Muscle layer of colon (tissue), 2 donors: ENCODE measurements at regions not wholly inside any gene's neighbourhood (a gene's known extent, or its start where the extent isn't known, plus 50 kb on each side); places are given as distances from the start of the nearest gene placed in this dataset.

Experiments
- H3K27ac ChIP-seq: one replicate; pipeline ENCODE4 v1.7.0; 2013; ENCODE audit warnings: low read depth, mild to moderate bottlenecking, low read length, moderate library complexity
- H3K27me3 ChIP-seq, 2 donors: one replicate each; pipeline ENCODE4 v1.7.0; 2013; ENCODE audit warnings: low read length in 2 of 2, mild to moderate bottlenecking in 2 of 2; ENCODE audit not compliant: insufficient read depth in 2 of 2, control insufficient read depth in 1 of 2
- H3K36me3 ChIP-seq: one replicate; pipeline ENCODE4 v1.7.0; 2013; ENCODE audit warnings: mild to moderate bottlenecking, low read length; ENCODE audit not compliant: insufficient read depth
- H3K4me1 ChIP-seq: one replicate; pipeline ENCODE4 v1.7.0; 2013; ENCODE audit warnings: mild to moderate bottlenecking, low read length; ENCODE audit not compliant: insufficient read depth
- H3K4me3 ChIP-seq, 2 donors: one replicate each; pipeline ENCODE4 v1.7.0; 2013; ENCODE audit warnings: low read length in 2 of 2, low read depth in 1 of 2, mild to moderate bottlenecking in 1 of 2, moderate library complexity in 1 of 2
- H3K9ac ChIP-seq: one replicate; pipeline ENCODE4 v1.7.0; 2013; ENCODE audit warnings: low read length
- H3K9me3 ChIP-seq: one replicate; pipeline ENCODE4 v1.7.0; 2013; ENCODE audit warnings: mild to moderate bottlenecking, low read length
- donor health status: abdominal sarcoma.
- donor health status: Adenocarcinoma of cecum.

DNA sequence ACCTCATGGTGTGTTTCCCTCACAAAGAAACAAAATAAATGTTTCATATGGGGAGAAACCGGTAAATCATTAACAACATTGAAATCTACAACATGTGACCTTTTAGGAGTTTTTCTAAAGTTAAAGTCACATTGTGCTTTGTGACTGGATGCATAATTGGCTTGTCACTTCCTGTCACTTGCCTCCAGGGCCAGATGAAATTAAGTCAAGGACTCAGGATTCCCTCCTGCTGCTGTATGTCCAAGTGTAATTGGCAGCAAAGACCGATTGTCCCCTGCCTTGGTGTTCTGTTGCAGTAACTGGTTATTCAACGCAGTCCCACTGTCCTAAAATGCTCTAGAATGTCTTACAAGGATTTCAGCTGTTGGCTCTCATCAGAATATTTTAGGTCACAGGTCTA lies 448.2 kb downstream of the LIG4 start:
- Histone ChIP-seq H3K9ac (no peak overlapping the region), H3K9me3 (no peaks in the 10 kb centered on the region), H3K4me1 (no peaks in the 10 kb centered on the region), H3K27ac (no peak overlapping the region), H3K27me3 (no peaks in the 10 kb centered on the region), H3K4me3 (no peak overlapping the region), H3K36me3 (no peaks in the 10 kb centered on the region)

DNA sequence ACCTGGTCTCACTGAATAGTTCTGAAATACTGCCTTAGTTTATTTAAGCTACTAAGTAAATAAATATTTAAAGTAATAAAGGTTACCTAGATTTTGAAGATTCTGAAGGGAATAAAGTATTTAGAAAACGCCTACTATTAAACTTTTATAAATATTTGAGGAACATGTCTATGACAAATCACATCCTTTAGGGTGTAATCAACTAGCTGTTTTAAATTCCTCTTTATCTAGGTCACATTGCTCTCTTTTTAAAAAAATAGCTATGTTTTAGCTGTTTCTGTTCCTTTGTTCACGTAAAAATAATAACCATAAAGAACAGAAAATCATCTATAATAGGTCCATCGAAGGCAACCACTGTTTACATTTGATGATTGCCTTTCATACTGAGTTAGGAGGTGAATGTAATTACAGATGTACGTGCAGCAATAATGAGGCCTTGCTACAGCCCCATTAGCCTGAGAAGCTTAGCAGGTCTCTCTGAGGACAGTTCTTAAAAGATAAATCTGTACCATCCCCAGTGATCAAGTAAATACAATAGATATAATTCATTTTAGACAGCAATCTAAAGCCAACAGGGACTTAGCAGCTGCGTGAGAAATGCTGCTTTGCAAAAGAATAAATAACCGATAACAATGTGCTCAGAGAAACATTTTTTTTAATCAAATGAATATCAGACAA lies 449.5 kb downstream of the LIG4 start:
- H3K4me3 ChIP-seq, result no peak overlapping the region
- no peaks in the 10 kb centered on the region for H3K36me3 ChIP-seq
- H3K4me1 ChIP-seq, result no peaks in the 10 kb centered on the region
- H3K27ac ChIP-seq, result no peak overlapping the region
- no peak overlapping the region for H3K9ac ChIP-seq
- no peaks in the 10 kb centered on the region for H3K27me3 ChIP-seq
- no peaks in the 10 kb centered on the region for H3K9me3 ChIP-seq

DNA sequence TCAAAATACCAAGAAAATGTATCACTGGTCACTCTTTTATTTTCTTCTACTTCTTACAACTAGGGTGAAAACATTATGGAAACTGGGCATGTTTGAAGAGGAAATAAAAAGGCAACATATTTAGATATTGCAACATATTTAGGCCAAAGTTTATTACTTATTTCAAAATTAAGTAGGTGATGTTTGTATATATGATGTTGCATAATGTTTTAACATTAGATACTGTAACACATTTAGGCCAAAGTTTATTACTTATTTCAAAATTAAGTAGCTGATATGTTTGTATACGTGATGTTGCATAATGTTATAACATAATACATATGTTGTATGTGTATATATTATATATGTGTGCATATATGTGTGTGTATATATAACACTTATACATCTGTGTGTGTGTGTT lies 451.3 kb downstream of the LIG4 start:
- no peaks in the 10 kb centered on the region for H3K9me3 ChIP-seq
- no peak overlapping the region for H3K9ac ChIP-seq
- no peaks in the 10 kb centered on the region for H3K36me3 ChIP-seq
- no peaks in the 10 kb centered on the region for H3K27me3 ChIP-seq
- H3K4me1 ChIP-seq, result no peaks in the 10 kb centered on the region
- no peak overlapping the region for H3K4me3 ChIP-seq
- no peak overlapping the region for H3K27ac ChIP-seq

DNA sequence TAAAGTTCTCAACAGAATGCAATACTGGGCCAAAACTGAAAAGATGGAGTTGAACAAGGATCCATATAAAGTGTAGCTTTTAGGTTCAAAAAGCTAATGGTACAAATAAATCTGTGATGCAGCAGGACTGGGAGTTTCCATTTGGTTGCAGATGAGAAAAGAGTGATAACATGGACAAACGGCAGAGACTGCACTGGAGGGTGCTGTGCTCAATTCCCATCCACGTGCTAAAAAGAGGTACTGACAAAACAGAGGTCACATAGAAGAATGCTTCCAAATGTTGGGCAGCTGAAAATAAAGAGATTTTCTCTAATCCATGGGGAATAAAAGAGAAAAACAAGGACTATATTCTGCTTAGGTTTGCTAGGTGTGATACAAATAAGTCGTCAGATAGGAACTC lies 461.6 kb downstream of the LIG4 start:
- Histone ChIP-seq H3K9ac (no peak overlapping the region), H3K27me3 (no peaks in the 10 kb centered on the region), H3K4me3 (no peak overlapping the region)

DNA sequence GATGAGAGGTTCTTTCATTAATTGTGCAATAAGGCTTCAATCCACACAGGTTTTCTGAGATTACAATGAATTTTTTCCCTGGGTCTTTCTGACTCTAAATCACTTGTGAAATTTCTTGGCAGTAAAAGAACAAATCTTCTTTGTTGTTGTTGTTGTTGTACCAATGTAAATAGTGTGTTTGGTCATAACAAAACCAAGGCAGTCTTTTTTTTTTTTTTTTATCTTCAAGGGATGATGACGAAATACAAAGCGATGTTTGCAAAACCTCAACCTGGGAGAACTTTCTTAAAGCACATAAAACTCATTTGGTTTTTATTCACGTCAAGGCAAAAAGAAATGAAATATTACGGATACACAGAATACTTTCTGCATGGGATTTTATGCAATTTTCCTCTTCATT lies 462.0 kb downstream of the LIG4 start:
- Histone ChIP-seq H3K4me3 (no peak overlapping the region), H3K9ac (no peak overlapping the region), H3K4me1 (no peaks in the 10 kb centered on the region), H3K27ac (no peak overlapping the region), H3K27me3 (no peaks in the 10 kb centered on the region), H3K36me3 (no peaks in the 10 kb centered on the region), H3K9me3 (no peaks in the 10 kb centered on the region)

More for the DNA sequence above, 461.6 kb downstream of the LIG4 start:
- H3K4me1 ChIP-seq, result no peaks in the 10 kb centered on the region
- H3K36me3 ChIP-seq, result no peaks in the 10 kb centered on the region
- H3K27ac ChIP-seq, result no peak overlapping the region
- H3K9me3 ChIP-seq, result no peaks in the 10 kb centered on the region

DNA sequence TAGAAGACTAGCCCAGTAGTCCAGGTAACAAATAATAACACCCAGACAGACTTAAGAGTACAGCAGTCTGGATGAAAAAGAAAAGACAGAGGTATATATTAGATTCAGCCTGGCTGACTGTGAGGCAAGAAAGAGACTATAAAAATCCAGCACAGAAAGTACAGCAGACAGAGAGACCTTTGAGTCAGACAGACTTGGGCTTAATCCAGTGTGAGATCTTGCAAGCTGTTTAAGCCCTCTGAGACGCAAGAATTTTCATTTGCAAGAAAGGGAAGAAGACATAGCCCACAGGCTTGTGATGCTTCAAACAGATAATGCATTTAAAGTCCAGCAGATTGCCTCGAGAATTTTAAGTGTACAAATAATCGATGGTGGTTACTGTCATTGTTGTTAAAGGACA lies 471.4 kb downstream of the LIG4 start:
- Histone ChIP-seq H3K27me3 (no peaks in the 10 kb centered on the region), H3K4me1 (no peaks in the 10 kb centered on the region), H3K4me3 (no peak overlapping the region), H3K9ac (no peak overlapping the region), H3K27ac (no peak overlapping the region), H3K9me3 (no peaks in the 10 kb centered on the region), H3K36me3 (no peaks in the 10 kb centered on the region)

DNA sequence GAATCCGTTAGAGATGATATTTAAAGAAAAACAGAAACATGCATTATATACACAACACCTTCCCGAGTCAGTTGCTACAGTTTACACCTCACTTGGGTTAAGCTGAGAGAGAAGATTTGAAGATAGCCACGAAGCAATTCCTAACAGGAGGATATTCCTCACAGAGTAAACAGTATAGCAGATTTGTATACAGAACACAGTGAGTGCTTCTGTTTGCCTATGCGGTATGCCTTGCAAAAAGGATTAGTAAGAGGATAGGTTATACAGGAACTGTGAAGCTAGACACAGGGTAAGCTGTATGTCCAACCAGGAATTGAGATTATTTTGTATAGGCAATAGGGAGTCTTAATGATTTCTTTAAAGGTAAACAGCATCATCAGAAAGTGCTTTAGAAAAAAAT lies 471.8 kb downstream of the LIG4 start:
- H3K4me3 ChIP-seq, result no peak overlapping the region
- H3K4me1 ChIP-seq, result no peaks in the 10 kb centered on the region
- H3K27ac ChIP-seq, result no peak overlapping the region
- no peaks in the 10 kb centered on the region for H3K27me3 ChIP-seq
- no peaks in the 10 kb centered on the region for H3K9me3 ChIP-seq
- no peaks in the 10 kb centered on the region for H3K36me3 ChIP-seq
- H3K9ac ChIP-seq, result no peak overlapping the region

DNA sequence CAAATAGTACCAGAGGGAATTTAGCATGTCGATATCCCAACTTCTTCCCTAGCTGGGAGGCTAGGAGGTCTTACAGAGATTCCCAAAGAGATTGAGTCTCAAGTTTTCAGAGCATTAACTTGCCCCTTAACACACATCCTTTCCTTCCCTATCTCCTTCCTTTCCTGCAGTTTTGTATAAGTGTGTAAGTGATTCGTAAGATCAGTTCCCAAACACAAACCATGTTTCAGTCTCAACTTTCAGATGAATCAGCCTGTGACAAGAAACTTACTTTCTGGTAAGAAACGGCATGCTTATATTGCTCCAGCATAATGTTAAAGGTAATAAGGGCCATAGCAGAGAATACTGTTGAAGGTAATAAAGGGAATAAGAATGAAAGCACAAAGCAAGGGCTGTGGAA lies 472.2 kb downstream of the LIG4 start:
- Histone ChIP-seq H3K36me3 (no peaks in the 10 kb centered on the region), H3K9me3 (no peaks in the 10 kb centered on the region), H3K27ac (no peak overlapping the region), H3K4me1 (no peaks in the 10 kb centered on the region), H3K9ac (no peak overlapping the region), H3K27me3 (no peaks in the 10 kb centered on the region), H3K4me3 (no peak overlapping the region)

DNA sequence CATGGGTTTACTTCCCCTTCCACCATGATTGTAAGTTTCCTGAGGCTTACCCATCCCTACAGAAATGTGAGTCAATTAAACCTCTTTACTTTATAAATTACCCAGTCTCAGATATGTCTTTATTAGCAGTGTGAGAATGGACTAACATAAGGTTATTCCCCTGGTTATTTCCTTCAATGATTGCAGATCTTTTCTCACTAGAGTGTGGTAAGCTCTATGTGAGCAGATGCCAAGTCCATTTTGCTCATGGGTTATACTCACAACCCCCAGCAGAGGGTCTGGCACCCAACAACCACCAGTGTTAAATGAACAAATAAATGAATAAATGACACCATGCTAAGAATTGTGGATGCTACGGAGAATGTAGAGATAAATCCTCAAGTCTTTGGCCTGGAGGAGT lies 472.8 kb downstream of the LIG4 start:
- H3K27ac ChIP-seq, result no peak overlapping the region

DNA sequence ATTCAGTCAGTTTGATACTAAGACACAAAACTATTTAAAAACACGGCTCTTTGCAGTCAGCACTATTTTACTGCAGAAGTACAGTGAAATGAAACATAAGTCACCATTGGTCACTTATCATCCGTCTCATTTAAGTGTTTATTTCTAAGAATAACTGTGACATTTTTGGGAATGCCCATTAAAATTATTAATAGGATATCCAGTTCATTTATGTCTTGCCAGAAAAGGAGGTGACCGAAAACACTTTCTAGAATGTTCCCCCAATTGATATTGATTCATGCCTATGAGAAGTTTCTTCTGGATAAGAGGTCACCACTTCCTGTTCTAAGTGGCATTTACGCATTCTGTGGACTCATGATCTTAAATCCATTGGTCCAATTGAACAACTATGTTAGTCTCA lies 477.3 kb downstream of the LIG4 start:
- Histone ChIP-seq H3K36me3 (no peaks in the 10 kb centered on the region), H3K27ac (no peak overlapping the region), H3K9ac (no peak overlapping the region), H3K9me3 (no peaks in the 10 kb centered on the region), H3K27me3 (no peaks in the 10 kb centered on the region), H3K4me1 (no peaks in the 10 kb centered on the region), H3K4me3 (no peak overlapping the region)

More for the DNA sequence above, 472.8 kb downstream of the LIG4 start:
- no peaks in the 10 kb centered on the region for H3K9me3 ChIP-seq
- no peak overlapping the region for H3K4me3 ChIP-seq
- no peaks in the 10 kb centered on the region for H3K27me3 ChIP-seq
- no peaks in the 10 kb centered on the region for H3K4me1 ChIP-seq
- H3K36me3 ChIP-seq, result no peaks in the 10 kb centered on the region
- H3K9ac ChIP-seq, result no peak overlapping the region

DNA sequence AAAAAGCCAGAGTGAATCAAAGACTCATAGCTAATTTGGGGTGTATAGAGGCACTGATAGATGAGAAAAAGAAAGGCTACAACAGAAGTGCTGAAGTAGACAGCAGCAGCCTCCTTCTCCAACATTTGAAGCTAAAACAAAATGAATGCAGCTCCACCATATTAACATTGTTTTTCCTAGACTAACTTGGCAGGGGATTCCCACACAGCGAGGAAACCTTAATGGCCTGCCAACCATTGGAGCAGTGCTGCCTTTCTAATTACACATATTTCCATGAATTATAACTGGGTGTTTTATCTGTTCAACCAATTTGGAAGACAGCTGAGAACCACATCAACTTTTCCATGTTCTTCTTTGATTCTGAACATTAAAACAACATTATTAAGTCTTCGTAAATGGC lies 478.6 kb downstream of the LIG4 start:
- H3K27me3 ChIP-seq, result no peaks in the 10 kb centered on the region
- H3K27ac ChIP-seq, result no peak overlapping the region

DNA sequence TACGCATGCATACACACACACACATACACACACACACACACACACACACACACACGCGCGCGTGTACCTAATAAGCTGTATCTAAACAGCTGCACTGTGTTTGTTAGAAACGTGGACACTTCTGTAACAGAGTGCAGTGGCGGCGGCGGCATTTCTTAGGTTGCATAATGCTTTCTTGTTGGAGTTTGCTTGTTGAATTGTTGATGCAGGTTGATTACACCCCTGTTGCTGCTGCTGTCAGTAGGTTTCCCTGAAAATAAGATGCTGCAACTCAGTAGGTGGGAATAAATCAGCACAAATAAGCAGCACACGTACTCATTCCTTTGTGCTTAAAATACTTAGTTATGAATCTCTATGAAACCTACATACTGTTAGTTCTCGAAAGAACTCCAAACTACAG lies 479.2 kb downstream of the LIG4 start:
- H3K9ac ChIP-seq, result no peak overlapping the region
- no peak overlapping the region for H3K4me3 ChIP-seq
- no peaks in the 10 kb centered on the region for H3K27me3 ChIP-seq
- H3K36me3 ChIP-seq, result no peaks in the 10 kb centered on the region
- H3K4me1 ChIP-seq, result no peaks in the 10 kb centered on the region
- H3K9me3 ChIP-seq, result no peaks in the 10 kb centered on the region
- H3K27ac ChIP-seq, result no peak overlapping the region

More for the DNA sequence above, 478.6 kb downstream of the LIG4 start:
- Histone ChIP-seq H3K9me3 (no peaks in the 10 kb centered on the region), H3K4me3 (no peak overlapping the region), H3K9ac (no peak overlapping the region), H3K4me1 (no peaks in the 10 kb centered on the region), H3K36me3 (no peaks in the 10 kb centered on the region)
